K562 (cell line): ENCODE measurements at regions not wholly inside any gene's neighbourhood (a gene's known extent, or its start where the extent isn't known, plus 50 kb on each side); places are given as distances from the start of the nearest gene placed in this dataset.

ENCODE experiments used
- ATAC-seq: fragments of 200-7000 bp; cut with Tn5 transposase; 3 replicates; pipeline ENCODE4 v1.9.1; 2020; ENCODE audit warnings: moderate library complexity
- BruUV-seq: library from RNA; stranded (reverse); fragments of 400-500 nt; replicated peaks from 2 replicates; lab custom pipeline; 2021; lab: Mats Ljungman, UMichigan
- CTCF ChIA-PET: fragments of 300-600 bp; formaldehyde crosslinking; extraction: SDS; loops from one replicate; lab custom pipeline; 2021; ENCODE audit warnings: low intra/inter-chr PET ratio; lab: Yijun Ruan, JAX
- POLR2A ChIA-PET: fragments of 300-600, 350-650 bp; sonication (Branson Sonifier 250); formaldehyde crosslinking; extraction: SDS; loops from one replicate; lab custom pipeline; 2021; ENCODE audit warnings: antibody characterized with exemption, inconsistent platforms; lab: Yijun Ruan, JAX
- DNase-seq, 4 experiments: peaks; one replicate each; pipeline versions ENCODE4 v3.0.0 to v3.0.0-alpha.2; 2011 to 2018; ENCODE audit warnings: low spot score in 3 of 4, mixed read lengths in 3 of 4; ENCODE audit errors: extremely low read depth in 1 of 4
- FAIRE-seq: peaks from 2 replicates; lab custom pipeline; 2011; peaks lifted over from hg19 to GRCh38; lab: Jason Lieb, UNC
- H2AFZ ChIP-seq: 2 replicates; pipeline ENCODE4 v1.6.0; 2011; ENCODE audit warnings: low read depth, low read length, control low read depth, inconsistent platforms
- H3K27ac ChIP-seq: fragments of 200-600 bp; 3 replicates; pipeline ENCODE4 v1.8.0; 2011; ENCODE audit warnings: low read depth, mild to moderate bottlenecking, control low read depth, inconsistent platforms, low read length, moderate library complexity, mixed read lengths; ENCODE audit errors: extremely low read depth
- H3K27me3 ChIP-seq, 2 experiments: fragments of 300-600 bp in 1 of 2; 2 replicates in 1 of 2; 3 replicates in 1 of 2; pipeline versions ENCODE4 v1.6.0 to v1.8.0; 2011; ENCODE audit warnings: inconsistent platforms in 2 of 2, low read length in 2 of 2, mild to moderate bottlenecking in 1 of 2, mixed read lengths in 1 of 2, moderate library complexity in 1 of 2; ENCODE audit not compliant: control insufficient read depth in 2 of 2, insufficient read depth in 2 of 2
- H3K36me3 ChIP-seq: fragments of 300-600 bp; 3 replicates; pipeline ENCODE4 v1.8.0; 2011; ENCODE audit warnings: mild to moderate bottlenecking, low read length, inconsistent platforms; ENCODE audit not compliant: control insufficient read depth, insufficient read depth
- H3K4me1 ChIP-seq, 2 experiments: fragments of 200-600 bp in 1 of 2; replicated peaks in 1 of 2; 2 replicates in 1 of 2; 3 replicates in 1 of 2; pipeline versions ENCODE4 v1.5.1 to v1.8.0; 2011; ENCODE audit warnings: inconsistent platforms in 2 of 2, low read length in 2 of 2, mild to moderate bottlenecking in 1 of 2, mixed read lengths in 1 of 2, moderate library complexity in 1 of 2; ENCODE audit not compliant: control insufficient read depth in 2 of 2, insufficient read depth in 2 of 2
- H3K4me2 ChIP-seq: 2 replicates; pipeline ENCODE4 v1.6.1; 2011; ENCODE audit warnings: low read length, control low read depth, inconsistent platforms, mixed read lengths; ENCODE audit not compliant: insufficient read depth
- H3K4me3 ChIP-seq: fragments of 200-600 bp; sonication (generic), shearing (Covaris generic); 2 replicates; pipeline ENCODE4 v1.5.1; 2016; ENCODE audit warnings: control low read depth, inconsistent platforms
- H3K79me2 ChIP-seq: fragments of 200-600 bp; 3 replicates; pipeline ENCODE4 v1.8.0; 2011; ENCODE audit warnings: low read length, inconsistent platforms; ENCODE audit not compliant: control insufficient read depth, insufficient read depth
- H3K9ac ChIP-seq, 2 experiments: 2 replicates each; pipeline versions ENCODE4 v1.6.0 to v1.6.1; 2011; ENCODE audit warnings: low read depth in 2 of 2, low read length in 2 of 2, control low read depth in 1 of 2, inconsistent platforms in 1 of 2, mild to moderate bottlenecking in 1 of 2, mixed read lengths in 1 of 2; ENCODE audit not compliant: insufficient read depth in 1 of 2
- H3K9me1 ChIP-seq: one replicate; pipeline ENCODE4 v1.6.0; 2011; ENCODE audit warnings: inconsistent platforms, mild to moderate bottlenecking, low read length, moderate library complexity; ENCODE audit not compliant: control insufficient read depth, insufficient read depth
- H3K9me3 ChIP-seq: replicated peaks from 2 replicates; pipeline ENCODE4 v1.5.1; 2011; ENCODE audit warnings: low read depth, low read length, inconsistent platforms; ENCODE audit not compliant: control insufficient read depth, insufficient read depth
- H4K20me1 ChIP-seq: replicated peaks from 2 replicates; pipeline ENCODE4 v1.6.1; 2011; ENCODE audit warnings: low read length, inconsistent platforms, mixed read lengths; ENCODE audit not compliant: control insufficient read depth, insufficient read depth
- ARID4B ChIP-seq: sonication (generic); formaldehyde crosslinking; IDR thresholded peaks from 2 replicates; pipeline ENCODE4 v1.8.0; 2022; ENCODE audit warnings: mild to moderate bottlenecking, missing genetic modification reagents
- BRD4 ChIP-seq: fragments of 200-600 bp; sonication (generic); IDR thresholded peaks from 2 replicates; pipeline ENCODE4 v1.6.1; 2017; ENCODE audit warnings: inconsistent platforms
- CBFB ChIP-seq: sonication (generic); formaldehyde crosslinking; IDR thresholded peaks from 2 replicates; pipeline ENCODE4 v1.4.0; 2020; ENCODE audit warnings: mild to moderate bottlenecking, missing genetic modification reagents
- WGBS: fragments of 100-300 bp; shearing (Covaris generic); methylation state at CpG from one replicate; pipeline ENCODE4 v1.1.6; 2016; ENCODE audit warnings: low coverage, mixed read lengths; ENCODE audit not compliant: insufficient coverage; ENCODE audit errors: missing lambda C conversion rate; 5-methylcytosine and 5-hydroxymethylcytosine counted together
- in situ Hi-C: fragments of 300-500 bp; cut with MboI; formaldehyde crosslinking; loops from 4 replicates; pipeline ENCODE4 v1.15.0; 2018; ENCODE audit warnings: inconsistent platforms, mixed read lengths
- intact Hi-C: fragments of 100-400 bp; cut with micrococcal nuclease; formaldehyde crosslinking; loops from 2 replicates; pipeline ENCODE4 v1.14.2; 2022
- TF ChIP-seq, protein P1 (sequence below): fragments of 450-650 bp; formaldehyde crosslinking; IDR thresholded peaks from 2 replicates; pipeline ENCODE4 v1.4.0; 2020; ENCODE audit warnings: mild to moderate bottlenecking
- TF ChIP-seq, protein P2 (sequence below): sonication (generic); formaldehyde crosslinking; IDR thresholded peaks from 2 replicates; pipeline ENCODE4 v1.8.1; 2023; ENCODE audit warnings: mild to moderate bottlenecking, missing genetic modification reagents

DNA sequence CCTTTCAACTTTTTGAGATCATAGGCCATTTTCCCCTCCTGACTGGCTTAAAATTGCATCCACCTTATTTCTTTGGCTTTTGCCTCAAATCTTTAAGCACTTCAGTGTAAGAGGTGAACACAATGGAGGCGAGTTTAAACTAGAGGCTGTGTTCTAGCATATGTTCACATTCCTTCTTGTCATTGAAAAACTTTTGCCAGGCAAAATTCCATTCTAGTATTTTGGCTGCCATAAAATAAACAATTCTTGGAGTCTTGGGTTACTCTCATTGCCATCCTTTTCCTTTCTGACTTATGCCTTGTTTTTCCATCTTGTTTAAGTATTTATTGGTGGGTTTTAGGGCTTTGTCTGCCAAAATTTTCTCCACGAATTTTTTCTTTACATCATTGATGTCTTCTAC lies 137.3 kb upstream of the ANXA10 start:
- FAIRE-seq (no peak), ATAC-seq (no peak), DNase-seq (no peak)
- Histone ChIP-seq H3K9ac (no peak overlapping the region), H2AFZ (no peak overlapping the region), H3K4me3 (no peak overlapping the region), H3K36me3 (no peaks in the 10 kb centered on the region), H3K79me2 (no peaks in the 10 kb centered on the region), H3K27me3 (no peaks in the 10 kb centered on the region), H3K9me1 (no peaks in the 10 kb centered on the region), H4K20me1 (no peaks in the 10 kb centered on the region), H3K9me3 (no peaks in the 10 kb centered on the region), H3K4me1 (no peaks in the 10 kb centered on the region), H3K4me2 (no peak overlapping the region), H3K27ac (no peak overlapping the region)
- ChIA-PET POLR2A (no interaction called here), CTCF (no interaction called here)
- intact Hi-C loops, result no loop called here
- 0% methylated on average over 2 of the region's 2 CpGs for whole genome bisulfite sequencing
- in situ Hi-C loops, result no loop called here
- no TSS peak for BruUV-seq
- TF ChIP-seq ARID4B (CRISPR knock-in tag) (no peak), BRD4 (no peak), CBFB (CRISPR knock-in tag) (no peak)
- TF ChIP-seq, protein P1, sequence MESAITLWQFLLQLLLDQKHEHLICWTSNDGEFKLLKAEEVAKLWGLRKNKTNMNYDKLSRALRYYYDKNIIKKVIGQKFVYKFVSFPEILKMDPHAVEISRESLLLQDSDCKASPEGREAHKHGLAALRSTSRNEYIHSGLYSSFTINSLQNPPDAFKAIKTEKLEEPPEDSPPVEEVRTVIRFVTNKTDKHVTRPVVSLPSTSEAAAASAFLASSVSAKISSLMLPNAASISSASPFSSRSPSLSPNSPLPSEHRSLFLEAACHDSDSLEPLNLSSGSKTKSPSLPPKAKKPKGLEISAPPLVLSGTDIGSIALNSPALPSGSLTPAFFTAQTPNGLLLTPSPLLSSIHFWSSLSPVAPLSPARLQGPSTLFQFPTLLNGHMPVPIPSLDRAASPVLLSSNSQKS, result no peak
- TF ChIP-seq, protein P2, sequence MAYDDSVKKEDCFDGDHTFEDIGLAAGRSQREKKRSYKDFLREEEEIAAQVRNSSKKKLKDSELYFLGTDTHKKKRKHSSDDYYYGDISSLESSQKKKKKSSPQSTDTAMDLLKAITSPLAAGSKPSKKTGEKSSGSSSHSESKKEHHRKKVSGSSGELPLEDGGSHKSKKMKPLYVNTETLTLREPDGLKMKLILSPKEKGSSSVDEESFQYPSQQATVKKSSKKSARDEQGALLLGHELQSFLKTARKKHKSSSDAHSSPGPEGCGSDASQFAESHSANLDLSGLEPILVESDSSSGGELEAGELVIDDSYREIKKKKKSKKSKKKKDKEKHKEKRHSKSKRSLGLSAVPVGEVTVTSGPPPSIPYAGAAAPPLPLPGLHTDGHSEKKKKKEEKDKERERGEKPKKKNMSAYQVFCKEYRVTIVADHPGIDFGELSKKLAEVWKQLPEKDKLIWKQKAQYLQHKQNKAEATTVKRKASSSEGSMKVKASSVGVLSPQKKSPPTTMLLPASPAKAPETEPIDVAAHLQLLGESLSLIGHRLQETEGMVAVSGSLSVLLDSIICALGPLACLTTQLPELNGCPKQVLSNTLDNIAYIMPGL (CRISPR knock-in tag), result no peak
